Pancreas (tissue), 10 donors: ENCODE measurements at regions not wholly inside any gene's neighbourhood (a gene's known extent, or its start where the extent isn't known, plus 50 kb on each side); places are given as distances from the start of the nearest gene placed in this dataset.

Experiments
- ATAC-seq, 4 donors: fragments of 200-7000 bp; cut with Tn5 transposase; one replicate each; pipeline versions ENCODE4 v1.8.0 to v1.9.1; 2020; ENCODE audit warnings: mild to moderate bottlenecking in 4 of 4, moderate library complexity in 4 of 4
- DNase-seq, 6 donors: peaks; one replicate each; pipeline ENCODE4 v3.0.0-alpha.2; 2020
- FAIRE-seq: peaks from 2 replicates; lab custom pipeline; 2012; peaks lifted over from hg19 to GRCh38; lab: Jason Lieb, UNC
- H3K27ac ChIP-seq, 4 donors: fragments of 200-600 bp; sonication (generic); 1 replicate in 3 of 4; 2 replicates in 1 of 4; pipeline versions ENCODE4 v1.5.0 to v1.8.0; 2020
- H3K27me3 ChIP-seq, 4 donors: fragments of 200-600 bp; one replicate each; pipeline ENCODE4 v1.8.0; 2021
- H3K36me3 ChIP-seq, 3 donors: fragments of 200-600 bp; sonication (generic) in 1 of 3; one replicate each; pipeline versions ENCODE4 v1.5.0 to v1.8.0; 2020 to 2021
- H3K4me1 ChIP-seq, 3 donors: fragments of 200-600 bp; one replicate each; pipeline ENCODE4 v1.8.0; 2021
- H3K4me3 ChIP-seq, 4 donors: fragments of 200-600 bp; sonication (generic) in 2 of 4; one replicate each; pipeline versions ENCODE4 v1.5.0 to v1.8.0; 2020 to 2021
- H3K9me3 ChIP-seq, 4 donors: fragments of 200-600 bp; one replicate each; pipeline ENCODE4 v1.8.0; 2021
- WGBS, 2 donors: extraction: QIAGEN DNeasy Blood & Tissue Kit; methylation state at CpG; one replicate each; pipeline ENCODE4 v1.1.7; 2013; 5-methylcytosine and 5-hydroxymethylcytosine counted together
- intact Hi-C, 3 donors: fragments of 100-400 bp; cut with DNase I; formaldehyde crosslinking; loops; one replicate each; pipeline versions ENCODE4 v1.11.1 to v1.14.2; 2022
- TF ChIP-seq, protein P1 (sequence below), 4 donors: fragments of 200-600 bp; sonication (generic) in 3 of 4; IDR thresholded peaks; one replicate each; pipeline versions ENCODE4 v1.5.0 to v1.8.0; 2021; ENCODE audit warnings: antibody characterized with exemption in 4 of 4
- donor health status: healthy with polysubstance abuse.
- donor health status: DM: no; HTN: no; CAD: no; lungs with moderate emphysema.
- donor health status: DM: no; HTN: no; CAD: no.
- donor health status: control.
- donor health status: control.
- donor health status: Bipolar disorder and iron deficiency.
- donor health status: DM: yes; HTN: yes; CAD: no.
- donor health status: DM: no; HTN: no; CAD: no.
- donor health status: DM: no; HTN: no; CAD: no.
- donor health status: DM: yes; HTN: yes; CAD: no.

DNA sequence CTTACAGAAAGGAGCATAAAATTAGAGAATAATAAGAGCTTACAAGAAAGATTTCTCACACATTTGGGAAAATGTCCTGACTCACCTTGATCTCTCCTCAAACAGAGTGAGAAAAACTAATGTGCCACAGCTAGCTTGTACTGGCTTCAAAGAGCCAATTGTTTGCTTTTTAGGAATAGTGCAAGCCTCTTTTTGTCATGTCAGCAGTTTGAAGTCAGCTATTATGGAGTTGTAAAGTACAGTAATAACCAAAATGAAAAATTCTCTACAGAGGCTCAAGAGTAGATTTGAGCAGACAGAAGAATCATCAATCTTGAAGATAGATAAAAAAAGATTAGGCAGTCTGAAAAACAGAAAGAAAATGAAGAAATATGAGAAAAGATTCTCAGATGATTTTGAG is 313.4 kb upstream of the GPR149 start:
- Histone ChIP-seq H3K4me1 (no peaks in the 10 kb centered on the region), H3K4me3 (no peak overlapping the region), H3K9me3 (no peaks in the 10 kb centered on the region), H3K27me3 (no peaks in the 10 kb centered on the region), H3K27ac (no peak overlapping the region), H3K36me3 (no peaks in the 10 kb centered on the region)
- TF ChIP-seq, protein P1, sequence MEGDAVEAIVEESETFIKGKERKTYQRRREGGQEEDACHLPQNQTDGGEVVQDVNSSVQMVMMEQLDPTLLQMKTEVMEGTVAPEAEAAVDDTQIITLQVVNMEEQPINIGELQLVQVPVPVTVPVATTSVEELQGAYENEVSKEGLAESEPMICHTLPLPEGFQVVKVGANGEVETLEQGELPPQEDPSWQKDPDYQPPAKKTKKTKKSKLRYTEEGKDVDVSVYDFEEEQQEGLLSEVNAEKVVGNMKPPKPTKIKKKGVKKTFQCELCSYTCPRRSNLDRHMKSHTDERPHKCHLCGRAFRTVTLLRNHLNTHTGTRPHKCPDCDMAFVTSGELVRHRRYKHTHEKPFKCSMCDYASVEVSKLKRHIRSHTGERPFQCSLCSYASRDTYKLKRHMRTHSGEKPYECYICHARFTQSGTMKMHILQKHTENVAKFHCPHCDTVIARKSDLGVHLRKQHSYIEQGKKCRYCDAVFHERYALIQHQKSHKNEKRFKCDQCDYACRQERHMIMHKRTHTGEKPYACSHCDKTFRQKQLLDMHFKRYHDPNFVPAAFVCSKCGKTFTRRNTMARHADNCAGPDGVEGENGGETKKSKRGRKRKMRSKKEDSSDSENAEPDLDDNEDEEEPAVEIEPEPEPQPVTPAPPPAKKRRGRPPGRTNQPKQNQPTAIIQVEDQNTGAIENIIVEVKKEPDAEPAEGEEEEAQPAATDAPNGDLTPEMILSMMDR (IDR thresholded peaks at IDR 0.05) = no peak
- DNase-seq (no peak), ATAC-seq (no peak), FAIRE-seq (no peak)
- intact Hi-C loops = no loop called here

DNA sequence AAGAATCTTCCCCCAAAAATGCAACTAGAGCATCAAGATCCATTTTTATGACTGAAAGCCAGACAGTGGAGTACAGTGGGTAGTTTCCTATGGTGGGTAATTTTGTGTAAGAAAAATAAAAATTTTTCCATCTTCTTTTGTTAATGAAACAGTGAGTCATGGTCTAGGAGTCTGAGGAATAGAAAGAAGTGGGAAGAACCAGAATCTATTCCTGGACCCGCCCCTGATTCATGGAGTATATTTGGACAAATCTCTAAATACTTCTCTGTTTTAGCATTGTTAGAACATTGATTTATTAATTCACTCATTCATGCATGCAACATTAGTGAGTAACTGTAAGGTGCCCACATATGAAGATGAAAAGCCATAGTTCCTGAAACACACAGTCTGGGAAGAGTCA is 304.5 kb upstream of the GPR149 start:
- Histone ChIP-seq H3K9me3 (no peaks in the 10 kb centered on the region), H3K27me3 (no peaks in the 10 kb centered on the region), H3K27ac (no peak overlapping the region), H3K4me1 (no peaks in the 10 kb centered on the region), H3K36me3 (no peaks in the 10 kb centered on the region), H3K4me3 (no peak overlapping the region)
- ATAC-seq (no peak), FAIRE-seq (no peak), DNase-seq (no peak)
- TF ChIP-seq, protein P1 (IDR thresholded peaks at IDR 0.05) = no peak
- 60 to 64% methylated on average over 1 of the region's 1 CpG for WGBS, 2 donors
- intact Hi-C loops = no loop called here

DNA sequence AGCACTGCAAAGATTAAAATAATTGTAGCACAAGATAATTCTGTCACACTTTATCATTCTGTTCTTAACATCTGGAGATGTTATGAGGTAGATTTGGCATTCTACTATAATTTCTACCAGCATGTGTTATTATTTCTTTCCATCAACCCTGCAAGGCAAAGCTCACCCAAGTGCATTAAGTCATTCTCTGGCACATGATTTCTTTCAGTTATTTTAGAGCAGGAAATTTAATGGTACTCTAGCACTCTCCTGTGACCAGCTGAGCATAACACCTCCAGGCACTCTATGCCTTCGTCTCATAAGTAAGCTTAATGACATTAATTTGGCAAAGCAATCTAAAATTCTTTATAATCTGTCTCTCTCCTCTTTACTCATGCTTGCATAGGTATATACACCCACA is 300.2 kb upstream of the GPR149 start:
- Histone ChIP-seq H3K4me1 (no peaks in the 10 kb centered on the region), H3K36me3 (no peaks in the 10 kb centered on the region), H3K4me3 (no peak overlapping the region), H3K9me3 (no peaks in the 10 kb centered on the region), H3K27ac (no peak overlapping the region), H3K27me3 (no peaks in the 10 kb centered on the region)
- no peak for FAIRE-seq
- peak in 1 of 4 donors; percentile 37 for ATAC-seq
- intact Hi-C loops = no loop called here
- TF ChIP-seq, protein P1 (IDR thresholded peaks at IDR 0.05) = no peak
- DNase-seq = no peak
- 11 to 14% methylated on average over 1 of the region's 1 CpG for WGBS, 2 donors

DNA sequence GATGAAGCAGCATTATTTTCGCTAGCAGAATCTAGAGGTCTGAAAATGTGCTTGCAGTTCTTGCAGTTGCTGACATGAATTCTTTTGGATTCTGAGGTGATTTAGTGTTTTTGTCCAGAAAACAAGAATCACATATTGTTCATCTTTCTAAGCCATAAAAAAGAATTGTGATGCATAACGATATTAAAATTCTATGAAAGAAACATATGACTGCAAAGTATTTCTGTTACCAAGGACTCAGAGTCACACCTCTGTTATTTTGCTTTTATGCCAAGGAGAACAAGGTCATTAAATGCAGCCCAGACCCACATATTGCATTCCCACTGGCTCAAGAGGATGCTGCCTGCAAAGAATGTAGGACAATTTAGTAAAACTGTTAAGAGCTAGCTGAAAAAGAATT is 299.8 kb upstream of the GPR149 start:
- TF ChIP-seq, protein P1 (IDR thresholded peaks at IDR 0.05) = no peak
- Histone ChIP-seq H3K27ac (no peak overlapping the region), H3K4me1 (no peaks in the 10 kb centered on the region), H3K4me3 (no peak overlapping the region), H3K27me3 (no peaks in the 10 kb centered on the region), H3K36me3 (no peaks in the 10 kb centered on the region), H3K9me3 (no peaks in the 10 kb centered on the region)
- FAIRE-seq (no peak), ATAC-seq (no peak), DNase-seq (no peak)
- WGBS, 2 donors = 59 to 72% methylated on average over 2 of the region's 2 CpGs
- intact Hi-C loops = no loop called here

DNA sequence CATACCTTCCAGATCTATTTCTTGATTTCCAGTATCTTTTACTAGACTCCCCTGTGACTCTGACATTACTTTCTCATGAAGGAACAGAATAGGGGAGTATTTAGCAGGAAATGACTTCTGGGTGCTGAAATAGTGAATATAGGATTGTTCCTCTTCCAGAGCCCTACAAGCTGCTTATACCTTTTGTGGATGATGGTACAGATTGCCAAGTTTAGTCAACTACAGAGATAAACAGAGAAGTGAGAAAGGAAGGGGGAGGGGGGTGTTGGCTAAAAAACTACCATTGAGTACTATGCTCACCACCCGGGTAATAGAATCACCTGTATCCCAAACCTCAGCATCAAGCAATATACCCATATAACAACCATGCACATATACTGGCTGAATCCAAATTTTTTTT is 298.3 kb upstream of the GPR149 start:
- TF ChIP-seq, protein P1 (IDR thresholded peaks at IDR 0.05) = no peak
- ATAC-seq = no peak
- Histone ChIP-seq H3K9me3 (no peaks in the 10 kb centered on the region), H3K4me1 (no peaks in the 10 kb centered on the region), H3K27me3 (no peaks in the 10 kb centered on the region), H3K27ac (no peak overlapping the region), H3K4me3 (no peak overlapping the region), H3K36me3 (no peaks in the 10 kb centered on the region)
- DNase-seq = no peak
- intact Hi-C loops = no loop called here
- FAIRE-seq = no peak
- 76 to 81% methylated on average over 1 of the region's 1 CpG for WGBS, 2 donors
